DMS 273 (cell line): ENCODE measurements at regions not wholly inside any gene's neighbourhood (a gene's known extent, or its start where the extent isn't known, plus 50 kb on each side); places are given as distances from the start of the nearest gene placed in this dataset.

ENCODE experiments used
- DNase-seq: peaks from one replicate; lab custom pipeline; 2025; ENCODE audit not compliant: unreplicated experiment; lab: John Stamatoyannopoulos, UW

DNA sequence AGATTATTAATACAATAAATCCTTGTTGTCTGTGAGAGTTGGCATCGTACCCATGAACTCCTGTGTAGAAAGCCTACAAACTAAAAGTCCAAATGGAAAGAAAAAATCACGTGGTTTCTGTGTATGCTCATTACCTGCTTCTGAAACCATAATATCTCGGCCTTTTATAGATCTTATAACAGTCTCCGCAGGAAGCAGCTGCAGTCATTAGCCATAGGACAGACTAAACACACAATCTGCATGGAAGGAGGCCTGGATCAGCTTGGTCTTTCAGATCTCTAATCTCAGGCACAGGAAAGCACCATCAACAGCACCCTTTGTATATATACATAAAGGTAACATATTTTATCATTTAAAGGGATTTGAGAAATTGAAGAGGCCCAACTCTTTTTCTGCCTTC lies 508.9 kb upstream of the TCF4 start:
- DNase-seq, result no peak

DNA sequence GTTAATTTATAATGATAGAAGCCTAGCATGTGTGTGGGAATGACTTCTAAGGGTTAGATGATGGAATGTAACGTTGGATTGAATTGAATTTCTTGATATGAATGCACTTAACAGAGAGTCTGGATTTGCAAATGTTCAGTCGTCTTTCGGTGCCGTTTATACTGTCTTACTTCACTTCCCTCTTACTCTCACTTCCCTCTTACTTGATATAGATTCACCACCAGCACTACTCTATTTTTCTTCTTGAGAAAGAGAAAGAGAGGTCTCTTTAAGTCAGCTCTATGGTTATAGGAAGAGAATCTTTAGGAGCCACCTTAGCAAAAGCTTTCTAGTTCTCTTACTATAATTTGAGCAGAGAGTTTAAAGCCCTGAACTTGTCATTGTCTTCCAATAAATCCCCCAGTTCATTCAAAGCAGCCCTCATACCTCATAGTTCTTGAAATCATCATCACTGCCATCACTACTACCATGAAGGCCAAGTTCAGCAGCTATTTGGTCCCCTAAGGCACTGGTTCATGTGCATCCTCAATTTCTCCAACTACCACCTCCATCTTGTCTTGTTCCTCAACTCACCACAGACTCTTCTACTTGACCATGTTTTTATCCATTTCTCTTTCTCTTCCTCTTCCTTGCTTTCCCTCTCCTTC lies 501.7 kb upstream of the TCF4 start:
- DNase-seq, result no peak

DNA sequence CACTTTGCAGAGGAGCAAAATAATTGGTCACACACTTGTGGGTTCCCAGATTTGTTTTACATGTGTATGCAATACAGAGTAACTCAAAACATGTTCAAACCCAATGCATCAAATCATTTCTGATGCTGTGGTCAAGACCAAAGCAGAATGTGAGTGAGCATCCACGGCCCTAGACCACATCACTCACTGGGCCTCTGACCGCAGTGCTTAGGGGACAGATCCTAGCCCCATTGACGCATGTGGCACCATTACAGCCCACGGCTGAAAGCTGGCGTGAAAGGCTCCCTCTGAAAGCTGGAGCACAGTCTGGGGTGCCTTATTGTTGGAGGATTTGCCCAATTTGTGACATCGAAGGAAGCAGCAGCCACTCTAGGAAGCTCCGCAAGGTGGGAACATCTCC lies 498.8 kb upstream of the TCF4 start:
- DNase-seq, result no peak

DNA sequence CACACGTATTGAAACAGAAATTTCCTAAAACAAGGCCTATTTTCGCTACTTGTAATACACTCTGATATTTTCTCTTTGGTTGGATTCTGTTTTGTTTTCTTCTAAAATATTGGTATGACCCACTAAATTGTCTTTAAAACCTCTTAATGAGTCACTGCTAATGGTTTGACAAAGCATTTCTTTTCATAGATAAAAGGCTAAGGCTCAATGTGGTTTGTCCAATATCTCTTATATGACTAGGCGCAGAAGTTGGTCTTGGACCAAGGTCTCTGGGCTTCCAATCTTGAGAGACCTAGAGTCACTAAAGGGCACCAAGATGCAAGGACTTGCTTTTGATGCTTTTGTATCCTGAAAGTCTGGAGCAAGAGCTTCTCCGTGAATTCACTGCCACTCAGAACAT lies 498.2 kb upstream of the TCF4 start:
- no peak for DNase-seq

DNA sequence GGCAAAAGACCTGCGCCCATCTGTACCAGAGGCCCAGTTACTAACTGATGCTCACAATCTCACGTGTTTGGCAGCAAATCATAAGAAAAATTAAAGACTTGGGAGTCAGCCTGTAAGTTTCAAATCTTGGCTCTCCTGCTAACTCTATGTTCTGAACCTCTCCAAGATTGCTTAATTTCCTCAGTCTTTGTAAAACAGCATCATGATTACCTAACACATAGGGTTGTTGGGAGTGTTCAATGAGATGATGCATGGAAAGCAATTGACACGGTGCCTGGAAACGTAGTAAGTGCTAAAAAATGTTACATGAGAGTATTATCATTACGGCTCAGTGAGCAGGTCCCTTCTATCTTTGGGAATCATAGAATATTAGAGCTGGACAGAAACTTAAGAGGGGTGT lies 497.6 kb upstream of the TCF4 start:
- no peak for DNase-seq

DNA sequence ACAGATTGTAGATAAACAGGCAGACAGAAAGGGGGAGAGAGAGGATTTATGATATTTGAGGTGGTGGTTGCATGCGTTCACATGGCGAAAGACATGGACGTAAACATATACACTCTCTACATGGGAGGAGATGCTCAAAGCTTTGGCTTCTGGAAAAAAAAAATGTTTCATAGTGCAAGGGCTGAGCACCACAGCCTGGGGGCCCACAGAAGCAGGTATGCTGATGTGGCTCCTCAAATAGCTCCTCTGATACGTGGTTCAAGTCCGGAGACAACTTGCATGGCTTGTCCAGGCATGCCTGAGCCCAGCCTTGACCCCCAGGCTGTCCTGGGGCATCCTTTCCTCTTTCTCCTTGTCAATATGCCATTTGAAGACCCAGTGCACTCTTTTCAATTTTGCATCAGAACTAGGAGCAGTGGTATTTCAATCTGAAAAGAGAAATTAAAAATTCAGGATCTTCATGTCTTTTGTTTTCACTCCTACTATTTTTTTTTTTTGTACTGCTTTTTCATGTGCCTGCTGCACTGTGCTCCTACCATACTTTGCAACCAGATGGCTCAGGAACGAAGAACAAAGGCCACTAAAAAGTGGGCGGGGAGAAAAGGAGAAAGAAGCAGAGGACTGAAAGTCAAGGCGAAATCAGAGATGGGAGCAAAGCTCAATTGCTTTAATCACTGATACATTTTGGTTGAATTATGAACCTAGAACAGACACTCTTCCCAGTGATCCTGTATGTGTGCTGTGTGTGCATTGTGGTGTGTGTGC lies 495.7 kb upstream of the TCF4 start:
- peak; percentile 73 for DNase-seq

DNA sequence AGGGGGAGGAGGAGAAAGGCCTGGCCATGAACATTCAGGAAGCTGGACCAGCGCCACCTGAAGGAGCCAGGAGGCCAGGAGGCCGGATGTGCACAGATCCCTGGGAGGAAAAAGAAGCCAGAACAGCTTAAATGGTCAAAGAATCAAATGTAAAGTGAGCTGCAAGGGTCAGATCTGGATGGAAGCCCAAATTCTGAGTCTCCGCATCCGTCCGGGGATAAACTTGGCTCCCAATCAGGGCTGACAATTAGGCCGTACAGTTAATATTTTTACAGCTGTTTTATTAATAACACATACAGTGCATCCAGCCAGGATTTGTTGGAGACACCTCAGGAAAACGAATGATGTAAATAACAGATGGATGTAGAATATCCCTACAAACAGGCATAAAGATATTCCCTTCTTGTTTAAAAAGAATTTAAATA lies 495.1 kb upstream of the TCF4 start:
- DNase-seq, result peak; percentile 70

DNA sequence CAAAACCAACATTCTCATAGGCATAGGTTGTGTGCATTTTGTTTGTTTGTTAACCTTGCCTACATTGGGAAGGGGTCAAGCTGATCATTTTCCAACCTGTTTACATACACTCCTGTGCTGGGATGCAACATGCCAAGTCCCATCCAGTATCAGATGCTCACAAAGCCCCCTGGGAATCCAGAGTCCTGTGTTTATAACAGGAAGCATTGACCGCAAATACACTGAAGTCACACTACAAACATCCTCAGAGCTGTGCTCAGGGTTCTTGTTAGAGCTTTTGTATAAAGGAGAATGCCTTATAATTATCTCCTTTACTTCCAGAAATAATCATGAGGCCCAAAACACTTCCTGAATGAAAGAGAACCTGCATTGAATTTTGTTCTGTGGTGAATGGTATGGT lies 488.7 kb upstream of the TCF4 start:
- no peak for DNase-seq

DNA sequence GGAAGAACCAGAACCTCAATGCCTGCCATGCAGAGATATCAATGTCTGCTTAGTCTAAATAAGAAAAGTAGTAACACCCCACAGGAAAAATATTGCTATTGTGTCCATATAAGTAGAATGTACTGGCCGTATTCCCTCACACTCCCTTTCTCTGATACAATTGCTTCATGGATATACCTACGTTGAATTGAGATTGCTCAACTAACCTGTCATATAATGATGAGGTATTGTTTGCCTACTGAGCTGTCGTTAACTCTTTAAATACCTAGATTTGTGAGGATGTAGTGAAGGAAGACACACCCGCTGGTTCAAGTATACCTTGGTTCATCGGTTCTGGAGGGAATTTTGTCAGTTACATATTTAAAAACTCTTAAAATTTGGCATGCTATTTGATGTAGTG lies 480.7 kb upstream of the TCF4 start:
- no peak for DNase-seq

DNA sequence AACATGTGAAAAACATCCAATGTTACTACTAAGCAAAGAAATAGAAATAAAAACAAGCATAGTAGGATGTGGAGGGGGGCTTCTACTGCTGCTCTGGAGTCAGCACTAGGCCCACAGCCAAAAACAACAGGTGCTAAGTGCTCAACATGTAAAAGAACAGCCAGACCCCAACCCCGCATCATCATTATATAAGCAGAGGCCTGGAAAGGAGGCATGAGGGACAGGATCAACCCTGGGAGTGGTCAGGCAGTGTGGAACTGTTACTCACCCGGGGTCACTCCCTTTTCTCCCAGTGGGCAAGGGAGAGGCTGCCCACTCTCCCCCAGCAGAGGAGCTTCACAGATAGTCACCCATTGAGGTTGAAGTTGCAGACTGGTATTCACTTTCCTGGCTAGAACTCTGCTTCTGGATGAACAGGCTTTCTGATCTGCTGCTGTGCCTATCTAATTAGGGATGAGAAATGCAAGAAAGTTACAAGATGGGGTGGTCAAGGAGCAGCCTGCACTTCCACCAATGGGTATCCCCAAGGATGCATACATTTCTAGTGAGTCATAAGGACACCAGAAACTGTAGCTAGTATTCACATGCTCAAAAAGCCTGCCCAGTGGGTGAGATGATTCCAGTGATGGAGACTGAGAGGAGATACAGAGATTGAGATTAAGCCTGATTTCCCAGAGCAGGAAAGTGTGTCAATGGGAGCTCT lies 480.1 kb upstream of the TCF4 start:
- peak; percentile 54 for DNase-seq

DNA sequence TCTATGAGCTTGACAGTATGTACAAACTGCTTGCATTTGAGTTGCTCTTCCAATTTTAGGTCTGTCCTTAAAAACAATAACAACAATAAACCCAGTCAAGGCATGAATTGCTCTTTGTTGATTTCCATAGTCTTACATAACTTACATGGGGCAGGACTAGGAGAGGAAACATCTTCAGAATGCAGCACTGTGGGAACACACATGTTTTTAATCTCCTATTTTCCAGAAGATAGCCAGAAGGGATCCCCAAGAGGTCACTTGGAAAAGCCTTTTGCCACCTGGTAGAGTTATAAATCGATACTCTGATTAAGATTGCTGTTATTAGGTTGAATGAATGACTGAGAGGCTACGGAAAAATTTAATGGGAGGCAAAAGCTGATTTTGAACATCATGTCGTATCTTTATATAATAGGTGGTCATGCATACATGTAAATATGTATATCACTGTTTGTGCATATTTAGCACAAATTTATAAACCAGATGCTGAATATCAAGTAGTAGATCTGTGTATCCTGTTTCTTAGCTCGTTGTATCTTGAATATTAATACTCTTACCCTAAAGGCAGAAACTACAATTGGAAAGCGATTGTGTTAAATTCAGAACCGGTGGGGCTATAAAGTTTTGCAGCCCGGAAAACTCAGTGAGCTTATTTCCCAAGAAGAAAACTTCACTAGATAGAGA lies 479.4 kb upstream of the TCF4 start:
- no peak for DNase-seq

DNA sequence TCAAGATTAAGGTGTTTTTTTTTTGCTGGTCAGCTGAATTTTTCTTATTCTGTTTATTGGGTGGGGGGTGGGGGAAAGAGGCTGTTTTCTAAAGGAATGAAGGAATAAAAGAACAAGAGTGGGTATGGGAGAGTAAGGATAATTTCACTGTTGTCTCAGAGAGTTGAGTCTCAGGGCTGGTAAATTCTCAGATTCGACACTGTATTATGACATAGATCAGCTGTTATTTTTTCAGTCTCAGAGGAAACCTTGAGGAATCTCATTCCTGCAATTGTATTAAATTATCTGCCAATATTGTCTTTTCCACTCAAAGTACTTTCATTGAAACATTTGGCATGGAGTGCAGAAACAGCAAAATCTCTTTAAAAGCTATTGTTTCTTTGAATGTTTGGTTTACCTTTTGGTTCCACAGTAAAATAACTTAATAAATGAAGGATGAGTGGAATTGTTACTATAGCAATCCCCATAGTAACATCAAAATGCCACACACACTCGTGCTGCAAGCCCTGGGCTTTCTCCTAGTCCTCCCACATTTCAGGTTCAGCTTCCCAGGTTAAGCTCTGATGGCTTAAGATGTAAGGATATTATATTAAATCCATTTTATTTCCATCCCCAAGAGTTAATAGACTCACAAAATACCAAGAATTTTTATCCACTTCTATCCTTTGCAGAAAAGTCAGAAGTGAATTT lies 478.7 kb upstream of the TCF4 start:
- DNase-seq, result no peak

DNA sequence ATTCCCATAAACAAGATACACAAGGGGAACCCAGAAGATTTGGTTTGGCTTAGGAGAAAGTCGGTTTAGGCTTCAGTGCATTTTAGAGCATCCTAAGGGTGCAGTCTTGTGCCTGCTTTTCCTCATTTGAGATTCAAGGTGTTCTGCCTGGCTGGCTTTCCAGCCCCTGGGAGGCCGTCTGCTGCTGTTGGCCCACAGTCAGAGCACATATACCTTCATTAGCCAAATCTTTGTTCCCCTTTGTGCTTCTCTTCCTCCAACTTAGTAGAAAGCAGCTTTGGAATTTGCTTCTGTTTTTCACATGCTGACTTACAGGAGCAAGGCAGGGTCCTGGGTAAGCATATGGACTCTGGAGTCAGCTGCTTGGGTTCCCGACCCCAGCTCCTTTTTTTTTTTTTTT lies 477.1 kb upstream of the TCF4 start:
- no peak for DNase-seq

DNA sequence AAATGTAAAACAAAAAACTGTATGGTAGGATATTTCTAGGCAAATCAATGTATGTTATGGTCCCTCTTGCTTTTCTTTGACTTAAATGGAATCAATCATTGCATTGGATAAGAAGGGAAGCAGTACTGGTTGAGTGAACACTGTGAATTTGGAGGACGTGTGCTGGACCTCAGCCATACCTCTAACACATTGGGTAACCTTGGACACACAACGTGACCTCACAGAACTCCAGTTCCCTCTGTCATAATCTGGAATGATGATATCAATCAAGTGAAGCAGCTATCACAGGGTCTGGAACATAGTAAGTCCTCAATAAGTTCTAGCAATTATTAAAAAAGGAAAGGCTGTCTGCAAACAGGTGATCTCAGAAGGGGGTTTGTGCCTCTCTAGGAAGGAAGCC lies 474.9 kb upstream of the TCF4 start:
- DNase-seq, result no peak

DNA sequence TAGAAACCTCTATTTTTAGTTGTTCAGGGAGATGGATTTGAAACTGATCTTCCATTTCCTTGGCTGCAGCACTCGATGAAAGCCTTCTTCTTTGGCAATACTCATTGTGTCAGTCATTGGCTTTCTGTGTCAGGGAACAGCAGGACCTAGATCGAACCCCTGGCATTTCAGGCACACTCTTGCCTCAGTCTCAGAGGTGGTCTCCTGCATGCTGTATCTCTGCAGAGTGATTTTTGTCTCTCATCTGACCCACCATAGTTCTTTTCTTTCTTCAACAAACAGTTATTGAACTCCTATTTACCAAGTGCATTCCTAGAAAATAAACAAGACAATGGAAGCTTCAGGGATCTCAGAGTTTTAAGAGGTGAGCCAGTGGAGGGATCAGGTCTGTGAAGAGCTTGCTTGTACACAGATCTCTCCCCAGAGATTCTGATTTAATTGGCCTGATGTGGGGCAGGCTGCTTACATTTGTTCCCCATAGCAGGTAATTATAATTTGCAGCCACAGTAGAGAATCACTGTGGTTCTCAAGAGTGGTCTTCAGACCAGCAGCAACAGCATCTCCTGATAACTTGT lies 473.1 kb upstream of the TCF4 start:
- DNase-seq, result no peak

DNA sequence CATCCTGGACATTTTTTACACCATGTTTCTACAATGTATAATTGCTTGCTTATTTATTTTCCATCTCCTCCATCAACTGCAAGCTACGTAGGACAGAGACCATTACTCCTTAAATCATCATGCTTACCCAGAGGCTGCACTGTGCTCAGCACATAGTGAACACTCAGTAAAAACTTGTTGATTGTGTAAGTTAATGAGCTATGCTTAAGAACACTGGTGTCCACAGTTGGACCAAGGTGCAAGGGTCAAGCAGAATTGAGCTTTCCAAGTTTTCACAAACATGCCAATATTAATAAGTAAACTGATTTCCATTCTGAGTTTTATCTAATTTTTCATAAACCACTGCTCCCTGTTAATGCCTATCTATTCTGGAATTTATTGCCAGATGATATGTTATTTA lies 464.2 kb upstream of the TCF4 start:
- DNase-seq, result no peak

DNA sequence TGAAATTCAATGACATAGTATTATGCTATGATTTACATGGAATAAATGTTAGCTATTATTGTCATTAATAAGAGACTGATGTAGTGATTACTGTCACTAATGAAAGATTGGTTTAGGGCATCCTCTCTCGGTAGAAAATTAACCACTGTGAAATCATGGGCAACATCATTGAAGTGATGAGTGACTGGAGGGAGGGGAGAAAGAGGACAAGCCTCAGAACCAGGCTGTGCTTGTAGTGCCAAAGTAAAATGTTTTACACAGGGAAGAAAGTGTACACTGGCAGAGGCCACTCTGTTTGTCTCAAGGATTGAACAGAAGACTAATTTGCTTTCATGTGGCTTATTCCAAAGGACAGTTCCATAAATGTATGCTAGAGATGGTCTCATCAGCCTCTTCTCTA lies 456.2 kb upstream of the TCF4 start:
- DNase-seq, result no peak

DNA sequence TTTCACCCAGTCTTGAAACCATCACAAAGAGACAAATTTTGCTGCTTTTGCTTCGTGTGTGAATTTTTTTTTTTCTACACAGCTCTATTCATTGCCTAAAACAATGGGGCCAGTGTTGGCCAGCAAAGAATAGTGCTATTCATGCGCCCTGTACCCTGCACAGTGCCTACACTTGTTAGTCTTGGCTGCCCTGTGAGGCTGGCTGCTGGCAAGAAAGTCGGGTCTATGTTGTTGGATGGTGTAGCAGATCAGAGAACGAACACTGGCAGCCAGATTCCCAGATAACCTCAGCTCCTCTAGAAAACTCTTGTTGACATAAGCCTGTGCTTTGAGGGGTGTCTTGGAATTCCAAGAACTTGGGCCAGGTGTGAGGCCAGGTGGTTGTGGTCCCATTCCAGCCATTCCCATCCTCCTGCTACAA lies 455.7 kb upstream of the TCF4 start:
- no peak for DNase-seq

DNA sequence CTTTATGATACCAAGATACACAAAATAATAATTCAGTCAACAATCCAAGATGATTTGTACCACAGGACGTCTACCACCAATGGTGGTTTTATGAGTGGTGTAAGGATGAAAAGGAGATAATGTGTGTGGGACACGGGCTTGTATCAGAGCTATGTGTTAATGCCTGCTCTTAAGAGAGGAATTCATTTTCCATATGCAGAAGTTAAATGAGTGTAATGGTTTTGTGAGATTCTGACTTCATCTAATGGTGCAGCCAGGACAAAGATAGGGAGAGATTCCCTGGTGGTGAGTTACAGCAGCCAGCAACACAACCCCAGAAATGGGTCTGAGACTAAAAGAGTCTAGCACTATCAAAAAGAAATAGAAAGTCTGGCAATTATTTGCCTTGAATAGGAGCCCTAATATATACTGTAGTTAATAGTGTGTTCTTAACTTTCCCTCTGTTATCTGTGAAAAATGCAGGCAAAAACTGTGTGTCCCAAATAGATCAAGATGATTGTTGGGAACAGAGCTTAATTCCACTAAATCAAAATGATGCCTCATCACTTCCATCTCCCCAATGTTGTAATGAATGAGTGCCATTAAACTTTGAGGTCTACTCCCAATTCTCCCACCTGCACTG lies 455.0 kb upstream of the TCF4 start:
- no peak for DNase-seq
